IMR-90 (cell line): ENCODE measurements at regions not wholly inside any gene's neighbourhood (a gene's known extent, or its start where the extent isn't known, plus 50 kb on each side); places are given as distances from the start of the nearest gene placed in this dataset.

ENCODE experiments used
- ATAC-seq: fragments of 200-7000 bp; cut with Tn5 transposase; 2 replicates; pipeline ENCODE4 v1.9.1; 2020; ENCODE audit warnings: low read depth, mild to moderate bottlenecking, moderate library complexity
- BruUV-seq: library from RNA; stranded (reverse); fragments of 400-500 nt; replicated peaks from 2 replicates; lab custom pipeline; 2021; lab: Mats Ljungman, UMichigan
- CTCF ChIA-PET: fragments of 300-600 bp; formaldehyde crosslinking; extraction: SDS; loops from one replicate; lab custom pipeline; 2021; ENCODE audit warnings: antibody characterized with exemption; lab: Yijun Ruan, JAX
- POLR2A ChIA-PET: fragments of 300-600 bp; sonication (Branson Sonifier 250); formaldehyde crosslinking; loops from one replicate; lab custom pipeline; 2022; ENCODE audit warnings: antibody characterized with exemption; ENCODE audit not compliant: unreplicated experiment; lab: Charles Lee
- DNase-seq: peaks from one replicate; pipeline ENCODE4 v3.0.0; 2013
- H2AFZ ChIP-seq: replicated peaks from 2 replicates; pipeline ENCODE3; 2013; ENCODE audit warnings: low read length, mild to moderate bottlenecking; ENCODE audit not compliant: poor library complexity
- H2AK5ac ChIP-seq: 2 replicates; pipeline ENCODE4 v1.6.1; 2013; ENCODE audit warnings: low read depth, low read length, inconsistent platforms
- H2AK9ac ChIP-seq: replicated peaks from 2 replicates; pipeline ENCODE3; 2013; ENCODE audit warnings: mild to moderate bottlenecking, low read depth, low read length, moderate library complexity; ENCODE audit not compliant: poor library complexity
- H2BK120ac ChIP-seq: 2 replicates; pipeline ENCODE4 v1.6.1; 2013; ENCODE audit warnings: low read depth, low read length, inconsistent platforms
- H2BK15ac ChIP-seq: 3 replicates; pipeline ENCODE4 v1.6.1; 2013; ENCODE audit warnings: low read depth, low read length, inconsistent platforms
- H2BK20ac ChIP-seq: 2 replicates; pipeline ENCODE4 v1.6.1; 2013; ENCODE audit warnings: low read depth, mild to moderate bottlenecking, inconsistent platforms, low read length, moderate library complexity
- H2BK5ac ChIP-seq: 2 replicates; pipeline ENCODE4 v1.6.1; 2013; ENCODE audit warnings: mild to moderate bottlenecking, low read depth, low read length, inconsistent platforms; ENCODE audit not compliant: poor library complexity, severe bottlenecking
- H3K14ac ChIP-seq: replicated peaks from 2 replicates; pipeline ENCODE4 v1.6.1; 2013; ENCODE audit warnings: low read depth, low read length, inconsistent platforms
- H3K18ac ChIP-seq: 2 replicates; pipeline ENCODE4 v1.6.1; 2013; ENCODE audit warnings: low read depth, low read length, control low read depth
- H3K23ac ChIP-seq: 2 replicates; pipeline ENCODE4 v1.6.1; 2013; ENCODE audit warnings: low read depth, low read length, inconsistent platforms
- H3K27ac ChIP-seq: 2 replicates; pipeline ENCODE4 v1.5.1; 2013; ENCODE audit warnings: mild to moderate bottlenecking, control low read depth, low read length; ENCODE audit not compliant: insufficient read depth
- H3K27me3 ChIP-seq: 2 replicates; pipeline ENCODE4 v1.6.1; 2013; ENCODE audit warnings: low read length; ENCODE audit not compliant: control insufficient read depth, insufficient read depth
- H3K36me3 ChIP-seq: 2 replicates; pipeline ENCODE4 v1.6.1; 2013; ENCODE audit warnings: low read length, mixed read lengths; ENCODE audit not compliant: control insufficient read depth, insufficient read depth
- H3K4ac ChIP-seq: 2 replicates; pipeline ENCODE4 v1.6.1; 2013; ENCODE audit warnings: low read depth, low read length, inconsistent platforms
- H3K4me1 ChIP-seq: 2 replicates; pipeline ENCODE4 v1.6.1; 2013; ENCODE audit warnings: low read length, mixed read lengths; ENCODE audit not compliant: control insufficient read depth, insufficient read depth
- H3K4me2 ChIP-seq: 2 replicates; pipeline ENCODE4 v1.6.1; 2013; ENCODE audit warnings: low read depth, mild to moderate bottlenecking, control low read depth, low read length, moderate library complexity
- H3K4me3 ChIP-seq: 2 replicates; pipeline ENCODE4 v1.5.1; 2013; ENCODE audit warnings: low read depth, mild to moderate bottlenecking, control low read depth, low read length, moderate library complexity; ENCODE audit not compliant: insufficient read depth
- H3K56ac ChIP-seq: 2 replicates; pipeline ENCODE4 v1.6.1; 2013; ENCODE audit warnings: low read length, inconsistent platforms; ENCODE audit not compliant: insufficient read depth; ENCODE audit errors: extremely low read depth
- H3K79me1 ChIP-seq, 2 experiments: 2 replicates each; pipeline ENCODE4 v1.6.1; 2013; ENCODE audit warnings: low read length in 2 of 2, inconsistent platforms in 1 of 2, low read depth in 1 of 2
- H3K9ac ChIP-seq: 2 replicates; pipeline ENCODE4 v1.6.1; 2013; ENCODE audit warnings: low read depth, low read length, control low read depth
- H3K9me1 ChIP-seq: 2 replicates; pipeline ENCODE4 v1.6.1; 2013; ENCODE audit warnings: low read length, inconsistent platforms; ENCODE audit not compliant: insufficient read depth
- H3K9me3 ChIP-seq: 2 replicates; pipeline ENCODE4 v1.6.1; 2013; ENCODE audit warnings: low read length; ENCODE audit not compliant: control insufficient read depth, insufficient read depth
- H4K20me1 ChIP-seq: 2 replicates; pipeline ENCODE4 v1.6.1; 2013; ENCODE audit warnings: low read length, inconsistent platforms; ENCODE audit not compliant: insufficient read depth
- H4K5ac ChIP-seq: 2 replicates; pipeline ENCODE4 v1.6.1; 2013; ENCODE audit warnings: mild to moderate bottlenecking, low read depth, low read length, control low read depth
- H4K8ac ChIP-seq, 2 experiments: 2 replicates each; pipeline ENCODE4 v1.6.1; 2013; ENCODE audit warnings: low read depth in 2 of 2, low read length in 2 of 2, control low read depth in 1 of 2, inconsistent platforms in 1 of 2
- H4K91ac ChIP-seq: 2 replicates; pipeline ENCODE4 v1.6.1; 2013; ENCODE audit warnings: low read depth, low read length, inconsistent platforms; ENCODE audit not compliant: insufficient read depth
- CEBPB ChIP-seq: IDR thresholded peaks from 2 replicates; pipeline ENCODE4 v1.6.1; 2012; ENCODE audit warnings: low read depth, low read length, improper control_type of control experiment
- ELK1 ChIP-seq: fragments of 150-350 bp; IDR thresholded peaks from 2 replicates; pipeline ENCODE4 v1.6.1; 2016; ENCODE audit warnings: low read depth, mild to moderate bottlenecking, low read length, moderate library complexity, borderline replicate concordance
- MAFK ChIP-seq: IDR thresholded peaks from 2 replicates; pipeline ENCODE4 v1.6.1; 2012; ENCODE audit warnings: low read depth, low read length, improper control_type of control experiment
- RAD21 ChIP-seq: IDR thresholded peaks from 2 replicates; pipeline ENCODE4 v1.6.1; 2012; ENCODE audit warnings: low read length, improper control_type of control experiment
- WGBS, 2 experiments: methylation state at CpG; one replicate each; pipeline versions ENCODE4 v1.1.5 to v1.1.7; 2013; ENCODE audit warnings: missing lambda C conversion rate in 2 of 2; ENCODE audit not compliant: insufficient read length in 1 of 2; ENCODE audit errors: extremely low coverage in 2 of 2; 5-methylcytosine and 5-hydroxymethylcytosine counted together
- dilution Hi-C: fragments of 300-500 bp; cut with HindIII; formaldehyde crosslinking; loops from one replicate; pipeline ENCODE4 v1.14.3; 2018; ENCODE audit warnings: low sequenced_read_pairs; ENCODE audit not compliant: unreplicated experiment
- in situ Hi-C: fragments of 300-500 bp; cut with MboI; formaldehyde crosslinking; loops from 3 replicates; pipeline ENCODE4 v1.14.3; 2019; ENCODE audit warnings: low sequenced_read_pairs, inconsistent platforms, mixed read lengths
- intact Hi-C: fragments of 100-400 bp; cut with micrococcal nuclease; formaldehyde crosslinking; loops from 2 replicates; pipeline ENCODE4 v1.10.0; 2022

GRCh38 chr13:78182813-78183212 lies 264.2 kb upstream of the EDNRB start:
- H3K9me3 ChIP-seq: no peaks in the 10 kb centered on the region
- TF ChIP-seq ELK1: no peak
- TF ChIP-seq CEBPB: no peak
- TF ChIP-seq MAFK: no peak
- no peak for TF ChIP-seq RAD21
- POLR2A ChIA-PET: no interaction called here
- no peak overlapping the region for H3K4me2 ChIP-seq
- no peaks in the 10 kb centered on the region for H3K9me1 ChIP-seq
- no TSS peak for BruUV-seq
- no peaks in the 10 kb centered on the region for H3K79me1 ChIP-seq
- dilution Hi-C loops: no loop called here
- no peak overlapping the region for H3K4ac ChIP-seq
- H4K5ac ChIP-seq: no peak overlapping the region
- no peak overlapping the region for H4K8ac ChIP-seq
- WGBS, 2 experiments: no CpG with 5 or more reads among the region's 2 CpGs
- no peak overlapping the region for H3K9ac ChIP-seq
- ATAC-seq (no peak), DNase-seq (no peak)
- no peak overlapping the region for H3K27ac ChIP-seq
- no peak overlapping the region for H4K91ac ChIP-seq
- H2BK5ac ChIP-seq: no peak overlapping the region
- H2BK120ac ChIP-seq: no peak overlapping the region
- H3K18ac ChIP-seq: no peak overlapping the region
- no peak overlapping the region for H2AFZ ChIP-seq
- no peak overlapping the region for H2BK15ac ChIP-seq
- intact Hi-C loops: no loop called here
- no peaks in the 10 kb centered on the region for H4K20me1 ChIP-seq
- no peaks in the 10 kb centered on the region for H3K27me3 ChIP-seq
- in situ Hi-C loops: no loop called here
- H2BK20ac ChIP-seq: no peak overlapping the region
- CTCF ChIA-PET: no interaction called here
- H3K14ac ChIP-seq: no peak overlapping the region
- no peak overlapping the region for H2AK5ac ChIP-seq
- no peaks in the 10 kb centered on the region for H3K4me1 ChIP-seq
- no peak overlapping the region for H3K23ac ChIP-seq
- H3K36me3 ChIP-seq: no peaks in the 10 kb centered on the region
- no peak overlapping the region for H3K56ac ChIP-seq
- no peak overlapping the region for H3K4me3 ChIP-seq
- no peak overlapping the region for H2AK9ac ChIP-seq
